Astrocyte of the spinal cord (primary cell): ENCODE measurements at regions not wholly inside any gene's neighbourhood (a gene's known extent, or its start where the extent isn't known, plus 50 kb on each side); places are given as distances from the start of the nearest gene placed in this dataset.

ENCODE experiments used
- DNase-seq: peaks from one replicate; pipeline ENCODE4 v3.0.0; 2011; ENCODE audit warnings: low read depth, low spot score
- H3K4me3 ChIP-seq: 2 replicates; pipeline ENCODE4 v1.5.1; 2011; ENCODE audit warnings: low read depth, mild to moderate bottlenecking, low read length, moderate library complexity
- CTCF ChIP-seq: IDR thresholded peaks from 2 replicates; pipeline ENCODE4 v1.5.1; 2012; ENCODE audit warnings: low read depth, mild to moderate bottlenecking, low read length, inconsistent platforms
- in situ Hi-C: cut with HindIII; loops from 2 replicates; pipeline ENCODE4 v1.10.0; 2017; ENCODE audit warnings: low sequenced_read_pairs

- in situ Hi-C loops = no loop called here
- DNase-seq = no peak
- TF ChIP-seq CTCF = no peak
- no peak overlapping the region for H3K4me3 ChIP-seq
Measured at GRCh38 chr6:10307028-10307427, 107.8 kb downstream of the TFAP2A start.

- no peak for TF ChIP-seq CTCF
- in situ Hi-C loops = no loop called here
- DNase-seq = no peak
- no peak overlapping the region for H3K4me3 ChIP-seq
Measured at GRCh38 chr6:10305790-10306415, 109.0 kb downstream of the TFAP2A start.

- in situ Hi-C loops = no loop called here
- no peak for TF ChIP-seq CTCF
- DNase-seq = no peak
- no peak overlapping the region for H3K4me3 ChIP-seq
Measured at GRCh38 chr6:10303608-10304506, 111.0 kb downstream of the TFAP2A start.

- no peak for TF ChIP-seq CTCF
- no peak for DNase-seq
- in situ Hi-C loops = no loop called here
- no peak overlapping the region for H3K4me3 ChIP-seq
Measured at GRCh38 chr6:10302566-10303235, 112.2 kb downstream of the TFAP2A start.

GRCh38 chr6:10300071-10300470, 114.8 kb downstream of the TFAP2A start:
- no peak for DNase-seq
- no peak for TF ChIP-seq CTCF

GRCh38 chr6:10297832-10298231, 117.0 kb downstream of the TFAP2A start:
- no peak overlapping the region for H3K4me3 ChIP-seq
- DNase-seq = no peak
- no peak for TF ChIP-seq CTCF
- in situ Hi-C loops = no loop called here

More at GRCh38 chr6:10300071-10300470, 114.8 kb downstream of the TFAP2A start:
- no peak overlapping the region for H3K4me3 ChIP-seq
- in situ Hi-C loops = no loop called here
